GM12878 (cell line): ENCODE measurements at regions not wholly inside any gene's neighbourhood (a gene's known extent, or its start where the extent isn't known, plus 50 kb on each side); places are given as distances from the start of the nearest gene placed in this dataset.

Experiments
- ATAC-seq: fragments of 200-7000 bp; cut with Tn5 transposase; 3 replicates; pipeline ENCODE4 v1.9.1; 2020; ENCODE audit warnings: mild to moderate bottlenecking, moderate library complexity
- BruUV-seq: library from RNA; stranded (reverse); fragments of 400-500 nt; replicated peaks from 2 replicates; lab custom pipeline; 2021; lab: Mats Ljungman, UMichigan
- CTCF ChIA-PET: fragments of 300-600 bp; sonication (Branson Sonifier 250); formaldehyde crosslinking; extraction: SDS; loops from one replicate; lab custom pipeline; 2021; ENCODE audit warnings: inconsistent platforms; lab: Yijun Ruan, JAX
- POLR2A ChIA-PET: fragments of 350-600 bp; formaldehyde crosslinking; extraction: SDS; loops from one replicate; lab custom pipeline; 2021; ENCODE audit warnings: inconsistent platforms; lab: Charles Lee
- RAD21 ChIA-PET: fragments of 300-600 bp; sonication (Branson Sonifier 250); formaldehyde crosslinking; loops from one replicate; lab custom pipeline; 2023; ENCODE audit warnings: antibody characterized with exemption; ENCODE audit not compliant: unreplicated experiment; lab: Charles Lee
- SMC1A ChIA-PET: fragments of 300-600 bp; sonication (Branson Sonifier 250); formaldehyde crosslinking; loops from one replicate; lab custom pipeline; 2023; ENCODE audit not compliant: unreplicated experiment, uncharacterized antibody; lab: Charles Lee
- DNase-seq: peaks from one replicate; pipeline ENCODE4 v3.0.0-alpha.2; 2011; ENCODE audit warnings: low read depth, low spot score
- FAIRE-seq: peaks from 3 replicates; lab custom pipeline; 2011; peaks lifted over from hg19 to GRCh38; lab: Jason Lieb, UNC
- H2AFZ ChIP-seq: 2 replicates; pipeline ENCODE4 v1.6.0; 2011; ENCODE audit warnings: low read depth, low read length, control low read depth; ENCODE audit not compliant: control insufficient read depth
- H3K27ac ChIP-seq: 2 replicates; pipeline ENCODE4 v1.5.1; 2011; ENCODE audit warnings: control low read depth; ENCODE audit not compliant: control insufficient read depth, insufficient read depth
- H3K27me3 ChIP-seq, 2 experiments: replicated peaks in 1 of 2; 2 replicates each; pipeline versions ENCODE4 v1.6.0 to v1.6.1; 2011; ENCODE audit warnings: low read length in 1 of 2; ENCODE audit not compliant: control insufficient read depth in 2 of 2, insufficient read depth in 2 of 2
- H3K36me3 ChIP-seq, 2 experiments: 2 replicates each; pipeline ENCODE4 v1.5.1; 2011; ENCODE audit warnings: low read length in 1 of 2; ENCODE audit not compliant: control insufficient read depth in 2 of 2, insufficient read depth in 2 of 2
- H3K4me1 ChIP-seq: 2 replicates; pipeline ENCODE4 v1.6.1; 2011; ENCODE audit warnings: mild to moderate bottlenecking, low read length, moderate library complexity, mixed read lengths; ENCODE audit not compliant: control insufficient read depth, insufficient read depth
- H3K4me2 ChIP-seq: 2 replicates; pipeline ENCODE4 v1.6.0; 2011; ENCODE audit warnings: control low read depth; ENCODE audit not compliant: control insufficient read depth, insufficient read depth
- H3K4me3 ChIP-seq: fragments of 200-600 bp; sonication (generic); 2 replicates; pipeline ENCODE4 v1.5.1; 2016
- H3K79me2 ChIP-seq: 2 replicates; pipeline ENCODE4 v1.6.0; 2011; ENCODE audit warnings: low read length; ENCODE audit not compliant: control insufficient read depth, insufficient read depth
- H3K9ac ChIP-seq: 2 replicates; pipeline ENCODE4 v1.8.0; 2011; ENCODE audit warnings: low read length, control low read depth, mixed read lengths; ENCODE audit not compliant: control insufficient read depth, insufficient read depth
- H3K9me3 ChIP-seq: replicated peaks from 3 replicates; pipeline ENCODE4 v1.5.1; 2011; ENCODE audit warnings: mild to moderate bottlenecking, low read length; ENCODE audit not compliant: control insufficient read depth, insufficient read depth
- H4K20me1 ChIP-seq: 2 replicates; pipeline ENCODE4 v1.6.0; 2011; ENCODE audit not compliant: control insufficient read depth, insufficient read depth
- CEBPZ ChIP-seq: fragments of 150-350 bp; IDR thresholded peaks from 2 replicates; pipeline ENCODE4 v1.6.1; 2016; ENCODE audit warnings: low read depth, low read length
- E2F4 ChIP-seq: IDR thresholded peaks from 2 replicates; pipeline ENCODE4 v1.6.1; 2012; ENCODE audit warnings: low read depth, low read length, improper control_type of control experiment
- EED ChIP-seq: sonication (generic); IDR thresholded peaks from 2 replicates; pipeline ENCODE4 v1.6.1; 2016; ENCODE audit warnings: antibody characterized with exemption, low read depth
- KDM1A ChIP-seq: fragments of 200-600 bp; sonication (generic); IDR thresholded peaks from 2 replicates; pipeline ENCODE4 v1.6.1; 2016; ENCODE audit warnings: borderline replicate concordance
- MLLT1 ChIP-seq: fragments of 450-650 bp; IDR thresholded peaks from 2 replicates; pipeline ENCODE4 v1.6.1; 2016; ENCODE audit warnings: mild to moderate bottlenecking
- PKNOX1 ChIP-seq: fragments of 450-650 bp; IDR thresholded peaks from 2 replicates; pipeline ENCODE4 v1.6.1; 2016; ENCODE audit warnings: mild to moderate bottlenecking
- POLR2AphosphoS2 ChIP-seq: IDR thresholded peaks from 2 replicates; pipeline ENCODE4 v1.6.1; 2011; ENCODE audit warnings: low read depth, mild to moderate bottlenecking, low read length, improper control_type of control experiment, moderate library complexity
- RUNX3 ChIP-seq: IDR thresholded peaks from 2 replicates; pipeline ENCODE4 v1.6.1; 2012; ENCODE audit warnings: low read length, inconsistent platforms
- SREBF1 ChIP-seq: IDR thresholded peaks from 2 replicates; pipeline ENCODE4 v1.6.1; 2012; ENCODE audit warnings: mild to moderate bottlenecking, low read length
- STAT1 ChIP-seq: fragments of 450-650 bp; conservative IDR thresholded peaks from 2 replicates; pipeline ENCODE4 v1.6.1; 2014; ENCODE audit warnings: antibody characterized with exemption, mild to moderate bottlenecking
- ZNF622 ChIP-seq: fragments of 450-650 bp; IDR thresholded peaks from 2 replicates; pipeline ENCODE4 v1.6.1; 2017; ENCODE audit warnings: mild to moderate bottlenecking, inconsistent platforms
- ZZZ3 ChIP-seq: IDR thresholded peaks from 2 replicates; pipeline ENCODE4 v1.6.1; 2011; ENCODE audit warnings: low read depth; ENCODE audit not compliant: control insufficient read depth, insufficient read length
- WGBS: methylation state at CpG from one replicate; pipeline ENCODE4 v1.1.6; 2016; ENCODE audit warnings: low lambda C conversion rate; ENCODE audit not compliant: insufficient replicate concordance, insufficient coverage; ENCODE audit errors: missing lambda C conversion rate; 5-methylcytosine and 5-hydroxymethylcytosine counted together
- in situ Hi-C: fragments of 300-500 bp; cut with MboI; formaldehyde crosslinking; loops from 9 replicates; pipeline ENCODE4 v1.14.3; 2018; ENCODE audit warnings: mixed read lengths
- intact Hi-C: fragments of 100-400 bp; cut with micrococcal nuclease; formaldehyde crosslinking; loops from one replicate; pipeline ENCODE4 v1.14.2; 2022; ENCODE audit not compliant: unreplicated experiment

- Histone ChIP-seq H2AFZ (no peak overlapping the region), H4K20me1 (no peaks in the 10 kb centered on the region), H3K4me1 (no peaks in the 10 kb centered on the region), H3K27me3 (no peaks in the 10 kb centered on the region), H3K4me2 (no peak overlapping the region), H3K27ac (no peak overlapping the region), H3K4me3 (no peak overlapping the region), H3K79me2 (no peaks in the 10 kb centered on the region), H3K9me3 (no peaks in the 10 kb centered on the region), H3K36me3 (no peaks in the 10 kb centered on the region), H3K9ac (no peak overlapping the region)
- in situ Hi-C loops, result no loop called here
- POLR2A ChIA-PET, result no interaction called here
- DNase-seq, result no peak
- RAD21 ChIA-PET, result no interaction called here
- FAIRE-seq, result no peak
- CTCF ChIA-PET, result no interaction called here
- TF ChIP-seq CEBPZ, result no peak
- TF ChIP-seq SREBF1, result no peak
- no peak for TF ChIP-seq MLLT1
- TF ChIP-seq STAT1, result no peak
- no peak for TF ChIP-seq EED
- TF ChIP-seq E2F4, result no peak
- TF ChIP-seq PKNOX1, result no peak
- TF ChIP-seq ZZZ3, result no peak
- TF ChIP-seq ZNF622, result no peak
- no peak for TF ChIP-seq POLR2AphosphoS2
- no peak for TF ChIP-seq KDM1A
- TF ChIP-seq RUNX3, result no peak
- SMC1A ChIA-PET, result no interaction called here
- intact Hi-C loops, result no loop called here
- no peak for ATAC-seq
- 0% methylated on average over 2 of the region's 2 CpGs for WGBS
- no TSS peak for BruUV-seq
Measured at GRCh38 chr5:129241755-129242154, 147.2 kb downstream of the ISOC1 start.
